Mucosa of stomach (tissue), 1 donor: ENCODE measurements at regions not wholly inside any gene's neighbourhood (a gene's known extent, or its start where the extent isn't known, plus 50 kb on each side); places are given as distances from the start of the nearest gene placed in this dataset.

Source experiments
- H3K27me3 ChIP-seq: one replicate; pipeline ENCODE4 v1.7.0; 2013; ENCODE audit warnings: mild to moderate bottlenecking, low read length; ENCODE audit not compliant: control insufficient read depth, insufficient read depth
- H3K36me3 ChIP-seq: one replicate; pipeline ENCODE4 v1.7.0; 2013; ENCODE audit warnings: low read length; ENCODE audit not compliant: control insufficient read depth, insufficient read depth
- H3K4me1 ChIP-seq: one replicate; pipeline ENCODE4 v1.7.0; 2013; ENCODE audit warnings: mild to moderate bottlenecking, low read length; ENCODE audit not compliant: control insufficient read depth, insufficient read depth
- H3K4me3 ChIP-seq: one replicate; pipeline ENCODE4 v1.7.0; 2013; ENCODE audit warnings: low read length
- H3K9ac ChIP-seq: one replicate; pipeline ENCODE4 v1.7.0; 2013; ENCODE audit warnings: mild to moderate bottlenecking, low read length, moderate library complexity
- H3K9me3 ChIP-seq: one replicate; pipeline ENCODE4 v1.7.0; 2013; ENCODE audit warnings: mild to moderate bottlenecking, low read length, moderate library complexity; ENCODE audit not compliant: control insufficient read depth
- donor health status: Pancreatic carcinoma.

- Histone ChIP-seq H3K4me1 (peaks cover 14% of the 10 kb centered on the region), H3K36me3 (no peaks in the 10 kb centered on the region), H3K27me3 (no peaks in the 10 kb centered on the region)
Measured at GRCh38 chr14:53855127-53855526, 101.5 kb downstream of the BMP4 start.

GRCh38 chr14:53851394-53852090, 105.1 kb downstream of the BMP4 start:
- H3K4me3 ChIP-seq = no peak overlapping the region
- no peaks in the 10 kb centered on the region for H3K36me3 ChIP-seq
- no peaks in the 10 kb centered on the region for H3K9me3 ChIP-seq
- H3K9ac ChIP-seq = no peak overlapping the region
- peaks cover 14% of the 10 kb centered on the region for H3K4me1 ChIP-seq
- H3K27me3 ChIP-seq = no peaks in the 10 kb centered on the region

More at GRCh38 chr14:53855127-53855526, 101.5 kb downstream of the BMP4 start:
- Histone ChIP-seq H3K9me3 (no peaks in the 10 kb centered on the region), H3K9ac (no peak overlapping the region), H3K4me3 (no peak overlapping the region)

- no peaks in the 10 kb centered on the region for H3K36me3 ChIP-seq
- no peak overlapping the region for H3K4me3 ChIP-seq
- H3K9me3 ChIP-seq = no peaks in the 10 kb centered on the region
- no peak overlapping the region for H3K9ac ChIP-seq
- H3K4me1 ChIP-seq = peaks cover 14% of the 10 kb centered on the region
- no peaks in the 10 kb centered on the region for H3K27me3 ChIP-seq
Measured at GRCh38 chr14:53850714-53851296, 105.8 kb downstream of the BMP4 start.

- no peaks in the 10 kb centered on the region for H3K36me3 ChIP-seq
- H3K27me3 ChIP-seq = no peaks in the 10 kb centered on the region
- no peaks in the 10 kb centered on the region for H3K9me3 ChIP-seq
- no peak overlapping the region for H3K4me3 ChIP-seq
- H3K9ac ChIP-seq = no peak overlapping the region
- peaks cover 8% of the 10 kb centered on the region for H3K4me1 ChIP-seq
Measured at GRCh38 chr14:53849549-53849948, 107.1 kb downstream of the BMP4 start.

- H3K9ac ChIP-seq = no peak overlapping the region
- no peaks in the 10 kb centered on the region for H3K36me3 ChIP-seq
- H3K9me3 ChIP-seq = no peaks in the 10 kb centered on the region
- H3K4me3 ChIP-seq = no peak overlapping the region
- H3K4me1 ChIP-seq = peaks cover 8% of the 10 kb centered on the region
- H3K27me3 ChIP-seq = no peaks in the 10 kb centered on the region
Measured at GRCh38 chr14:53848854-53849253, 107.8 kb downstream of the BMP4 start.

- Histone ChIP-seq H3K27me3 (no peaks in the 10 kb centered on the region), H3K36me3 (no peaks in the 10 kb centered on the region), H3K4me3 (no peak overlapping the region), H3K9me3 (no peaks in the 10 kb centered on the region), H3K9ac (no peak overlapping the region), H3K4me1 (peaks cover 8% of the 10 kb centered on the region)
Measured at GRCh38 chr14:53847881-53848280, 108.7 kb downstream of the BMP4 start.

GRCh38 chr14:53847057-53847456, 109.6 kb downstream of the BMP4 start:
- Histone ChIP-seq H3K4me1 (peaks cover 8% of the 10 kb centered on the region), H3K27me3 (no peaks in the 10 kb centered on the region), H3K36me3 (no peaks in the 10 kb centered on the region), H3K9ac (no peak overlapping the region), H3K9me3 (no peaks in the 10 kb centered on the region), H3K4me3 (no peak overlapping the region)

GRCh38 chr14:53845813-53846693, 110.6 kb downstream of the BMP4 start:
- no peaks in the 10 kb centered on the region for H3K27me3 ChIP-seq
- H3K36me3 ChIP-seq = no peaks in the 10 kb centered on the region
- H3K4me3 ChIP-seq = no peak overlapping the region
- no peak overlapping the region for H3K9ac ChIP-seq
- H3K4me1 ChIP-seq = peaks cover 5% of the 10 kb centered on the region
- no peaks in the 10 kb centered on the region for H3K9me3 ChIP-seq

- no peaks in the 10 kb centered on the region for H3K9me3 ChIP-seq
- H3K9ac ChIP-seq = no peak overlapping the region
- H3K4me1 ChIP-seq = no peaks in the 10 kb centered on the region
- no peaks in the 10 kb centered on the region for H3K36me3 ChIP-seq
- no peak overlapping the region for H3K4me3 ChIP-seq
- H3K27me3 ChIP-seq = no peaks in the 10 kb centered on the region
Measured at GRCh38 chr14:53842938-53843337, 113.7 kb downstream of the BMP4 start.

- H3K27me3 ChIP-seq = no peaks in the 10 kb centered on the region
- no peaks in the 10 kb centered on the region for H3K4me1 ChIP-seq
- H3K4me3 ChIP-seq = no peak overlapping the region
- H3K9me3 ChIP-seq = no peaks in the 10 kb centered on the region
- no peaks in the 10 kb centered on the region for H3K36me3 ChIP-seq
- H3K9ac ChIP-seq = no peak overlapping the region
Measured at GRCh38 chr14:53841109-53842099, 115.2 kb downstream of the BMP4 start.

GRCh38 chr14:53840444-53840843, 116.2 kb downstream of the BMP4 start:
- Histone ChIP-seq H3K27me3 (no peaks in the 10 kb centered on the region), H3K4me3 (no peak overlapping the region), H3K9me3 (no peaks in the 10 kb centered on the region), H3K4me1 (no peaks in the 10 kb centered on the region), H3K36me3 (no peaks in the 10 kb centered on the region), H3K9ac (no peak overlapping the region)
